HEK293T (cell line): ENCODE measurements at regions not wholly inside any gene's neighbourhood (a gene's known extent, or its start where the extent isn't known, plus 50 kb on each side); places are given as distances from the start of the nearest gene placed in this dataset.

Experiments
- CTCF ChIA-PET: fragments of 350-600 bp; formaldehyde crosslinking; extraction: SDS; loops from one replicate; lab custom pipeline; 2021; ENCODE audit warnings: antibody characterized with exemption, inconsistent platforms; lab: Yijun Ruan, JAX
- POLR2A ChIA-PET: fragments of 350-600 bp; formaldehyde crosslinking; extraction: SDS; loops from one replicate; lab custom pipeline; 2020; ENCODE audit warnings: antibody characterized with exemption, inconsistent platforms; lab: Yijun Ruan, JAX
- DNase-seq: peaks from one replicate; pipeline ENCODE4 v3.0.0; 2012; ENCODE audit warnings: mixed read lengths; ENCODE audit errors: extremely low spot score
- ARNT ChIP-seq: fragments of 450-650 bp; IDR thresholded peaks from 2 replicates; pipeline ENCODE4 v1.6.1; 2017; ENCODE audit warnings: mild to moderate bottlenecking
- BHLHE40 ChIP-seq: fragments of 450-650 bp; IDR thresholded peaks from 2 replicates; pipeline ENCODE4 v1.6.1; 2016; ENCODE audit warnings: mild to moderate bottlenecking, moderate library complexity, borderline replicate concordance
- CTBP1 ChIP-seq: fragments of 450-650 bp; IDR thresholded peaks from 2 replicates; pipeline ENCODE4 v1.6.1; 2016; ENCODE audit warnings: borderline replicate concordance
- ELF4 ChIP-seq: fragments of 450-650 bp; IDR thresholded peaks from 2 replicates; pipeline ENCODE4 v1.6.1; 2017; ENCODE audit warnings: antibody characterized with exemption
- FOXA1 ChIP-seq: fragments of 450-650 bp; IDR thresholded peaks from 2 replicates; pipeline ENCODE4 v1.6.1; 2016; ENCODE audit warnings: mild to moderate bottlenecking
- FOXK2 ChIP-seq: fragments of 450-650 bp; IDR thresholded peaks from 2 replicates; pipeline ENCODE4 v1.6.1; 2016; ENCODE audit warnings: mild to moderate bottlenecking
- FOXM1 ChIP-seq: fragments of 450-650 bp; IDR thresholded peaks from 2 replicates; pipeline ENCODE4 v1.6.1; 2017; ENCODE audit warnings: mild to moderate bottlenecking, borderline replicate concordance
- HDGF ChIP-seq: fragments of 450-650 bp; IDR thresholded peaks from 2 replicates; pipeline ENCODE4 v1.6.1; 2017; ENCODE audit warnings: antibody characterized with exemption, borderline replicate concordance
- L3MBTL2 ChIP-seq: fragments of 450-650 bp; conservative IDR thresholded peaks from 2 replicates; pipeline ENCODE4 v1.6.1; 2016; ENCODE audit warnings: mild to moderate bottlenecking
- LEF1 ChIP-seq: fragments of 450-650 bp; IDR thresholded peaks from 2 replicates; pipeline ENCODE4 v1.6.1; 2017; ENCODE audit warnings: mild to moderate bottlenecking, borderline replicate concordance
- NFRKB ChIP-seq: fragments of 450-650 bp; IDR thresholded peaks from 2 replicates; pipeline ENCODE4 v1.6.1; 2016; ENCODE audit warnings: mild to moderate bottlenecking, moderate library complexity
- PKNOX1 ChIP-seq: fragments of 450-650 bp; IDR thresholded peaks from 2 replicates; pipeline ENCODE4 v1.6.1; 2016
- SP1 ChIP-seq: fragments of 450-650 bp; IDR thresholded peaks from 2 replicates; pipeline ENCODE4 v1.6.1; 2017
- SUZ12 ChIP-seq: fragments of 450-650 bp; IDR thresholded peaks from 2 replicates; pipeline ENCODE4 v1.6.1; 2016; ENCODE audit warnings: mild to moderate bottlenecking
- TARDBP ChIP-seq: fragments of 450-650 bp; IDR thresholded peaks from 2 replicates; pipeline ENCODE4 v1.6.1; 2016
- ZNF384 ChIP-seq: fragments of 450-650 bp; IDR thresholded peaks from 2 replicates; pipeline ENCODE4 v1.6.1; 2016

- no peak for TF ChIP-seq TARDBP
- no peak for TF ChIP-seq NFRKB
- no peak for TF ChIP-seq LEF1
- TF ChIP-seq CTBP1: no peak
- TF ChIP-seq BHLHE40: no peak
- no peak for TF ChIP-seq FOXM1
- no peak for TF ChIP-seq PKNOX1
- POLR2A ChIA-PET: no interaction called here
- CTCF ChIA-PET: no interaction called here
Measured at GRCh38 chr17:71334048-71334751, 786.6 kb upstream of the SOX9 start.

GRCh38 chr17:71335212-71335611 lies 785.6 kb upstream of the SOX9 start:
- POLR2A ChIA-PET: interaction anchor here (0.5 kb wide), 1 partner anchor 85 kb away, joined by 4 read pairs; no protein-coding TSS in a partner anchor
- TF ChIP-seq ZNF384: no peak
- no peak for TF ChIP-seq SP1
- TF ChIP-seq L3MBTL2: no peak
- no peak for TF ChIP-seq BHLHE40
- DNase-seq: no peak
- CTCF ChIA-PET: no interaction called here

More at GRCh38 chr17:71334048-71334751, 786.6 kb upstream of the SOX9 start:
- no peak for DNase-seq

- TF ChIP-seq BHLHE40 (no peak), LEF1 (no peak), ZNF384 (no peak), FOXM1 (no peak), NFRKB (no peak), ELF4 (no peak), SP1 (no peak), SUZ12 (no peak), FOXK2 (no peak), L3MBTL2 (no peak), ARNT (no peak), HDGF (no peak), TARDBP (no peak), CTBP1 (no peak), PKNOX1 (no peak)
- POLR2A ChIA-PET: no interaction called here
Measured at GRCh38 chr17:71337938-71338337, 782.9 kb upstream of the SOX9 start.

GRCh38 chr17:71338396-71338795 lies 782.4 kb upstream of the SOX9 start:
- ChIA-PET POLR2A (no interaction called here), CTCF (no interaction called here)
- no peak for TF ChIP-seq CTBP1
- TF ChIP-seq NFRKB: no peak
- no peak for TF ChIP-seq FOXA1
- no peak for TF ChIP-seq PKNOX1
- TF ChIP-seq HDGF: no peak
- TF ChIP-seq SUZ12: no peak
- TF ChIP-seq ZNF384: no peak
- no peak for TF ChIP-seq ARNT
- TF ChIP-seq ELF4: no peak
- no peak for TF ChIP-seq TARDBP
- no peak for TF ChIP-seq LEF1
- no peak for TF ChIP-seq SP1
- TF ChIP-seq FOXM1: no peak
- no peak for TF ChIP-seq L3MBTL2
- DNase-seq: no peak

More at GRCh38 chr17:71337938-71338337, 782.9 kb upstream of the SOX9 start:
- CTCF ChIA-PET: interaction anchor here (0.6 kb wide), 1 partner anchor 30 kb away, joined by 3 read pairs; no protein-coding TSS in a partner anchor
- no peak for DNase-seq

GRCh38 chr17:71339206-71339605 lies 781.6 kb upstream of the SOX9 start:
- ChIA-PET POLR2A (no interaction called here), CTCF (no interaction called here)
- TF ChIP-seq HDGF (no peak), ELF4 (no peak), CTBP1 (no peak), PKNOX1 (no peak), FOXK2 (no peak), SUZ12 (no peak), ZNF384 (no peak), SP1 (no peak), FOXA1 (no peak)
- DNase-seq: no peak

GRCh38 chr17:71342737-71343136 lies 778.1 kb upstream of the SOX9 start:
- POLR2A ChIA-PET: no interaction called here

More at GRCh38 chr17:71342737-71343136, 778.1 kb upstream of the SOX9 start:
- CTCF ChIA-PET: no interaction called here
- DNase-seq: no peak
- TF ChIP-seq FOXA1: no peak
- TF ChIP-seq FOXM1: no peak
- no peak for TF ChIP-seq SUZ12
- TF ChIP-seq ELF4: no peak
- TF ChIP-seq PKNOX1: no peak
- TF ChIP-seq BHLHE40: no peak
- TF ChIP-seq ARNT: no peak
- no peak for TF ChIP-seq FOXK2
- TF ChIP-seq L3MBTL2: no peak
- TF ChIP-seq LEF1: no peak
- TF ChIP-seq TARDBP: no peak
- TF ChIP-seq CTBP1: no peak
- TF ChIP-seq SP1: no peak
